A673 (cell line): ENCODE measurements at regions not wholly inside any gene's neighbourhood (a gene's known extent, or its start where the extent isn't known, plus 50 kb on each side); places are given as distances from the start of the nearest gene placed in this dataset.

Source experiments
- CTCF ChIP-seq: fragments of 300-800, 200-600 bp; sonication (generic); conservative IDR thresholded peaks from 2 replicates; pipeline ENCODE4 v1.5.1; 2017; ENCODE audit warnings: low read depth, mild to moderate bottlenecking, antibody characterized with exemption, low read length, moderate library complexity, mixed read lengths
- EZH2 ChIP-seq: fragments of 200-600 bp; sonication (generic); IDR thresholded peaks from 2 replicates; pipeline ENCODE4 v1.6.1; 2017; ENCODE audit warnings: borderline replicate concordance, low read depth, mild to moderate bottlenecking, mixed read lengths, antibody characterized with exemption, low read length; ENCODE audit not compliant: poor library complexity, severe bottlenecking

- TF ChIP-seq CTCF (no peak), EZH2 (no peak)
These were observed 54.7 kb upstream of the RBM47 start for GRCh38 chr4:40684404-40684803.
